GM23338 (cell line): ENCODE measurements at regions not wholly inside any gene's neighbourhood (a gene's known extent, or its start where the extent isn't known, plus 50 kb on each side); places are given as distances from the start of the nearest gene placed in this dataset.

Source experiments
- ATAC-seq: fragments of 200-7000 bp; cut with Tn5 transposase; 3 replicates; pipeline ENCODE4 v1.9.1; 2020
- DNase-seq: peaks from one replicate; pipeline ENCODE4 v3.0.0-alpha.2; 2015; ENCODE audit warnings: low spot score
- H2AFZ ChIP-seq: fragments of 200-600 bp; sonication (generic); 2 replicates; pipeline ENCODE4 v1.8.0; 2016; ENCODE audit warnings: antibody characterized with exemption, mild to moderate bottlenecking, moderate library complexity
- H3F3A ChIP-seq: fragments of 200-600 bp; sonication (generic); replicated peaks from 2 replicates; pipeline ENCODE4 v1.8.0; 2017; ENCODE audit warnings: antibody characterized with exemption, mixed run types, low read depth
- H3K27ac ChIP-seq: fragments of 200-600 bp; sonication (generic); 2 replicates; pipeline ENCODE4 v1.6.1; 2016; ENCODE audit warnings: low read depth
- H3K27me3 ChIP-seq: fragments of 200-600 bp; sonication (generic); 2 replicates; pipeline ENCODE4 v1.8.0; 2016; ENCODE audit warnings: mild to moderate bottlenecking, mixed run types, moderate library complexity; ENCODE audit not compliant: insufficient read depth
- H3K36me3 ChIP-seq: fragments of 200-600 bp; sonication (generic); 2 replicates; pipeline ENCODE4 v1.8.0; 2016; ENCODE audit warnings: mild to moderate bottlenecking; ENCODE audit not compliant: insufficient read depth
- H3K4me1 ChIP-seq: fragments of 200-600 bp; sonication (generic); 2 replicates; pipeline ENCODE4 v1.8.0; 2016; ENCODE audit warnings: mild to moderate bottlenecking, moderate library complexity; ENCODE audit not compliant: insufficient read depth
- H3K4me2 ChIP-seq: fragments of 200-600 bp; sonication (generic); 2 replicates; pipeline ENCODE4 v1.7.1; 2017; ENCODE audit warnings: mixed run types
- H3K4me3 ChIP-seq: fragments of 200-600 bp; sonication (generic); 2 replicates; pipeline ENCODE4 v1.6.1; 2016; ENCODE audit warnings: mixed run types
- H3K79me2 ChIP-seq: fragments of 200-600 bp; sonication (generic); replicated peaks from 2 replicates; pipeline ENCODE4 v1.8.0; 2017; ENCODE audit warnings: mild to moderate bottlenecking; ENCODE audit not compliant: insufficient read depth
- H3K9me2 ChIP-seq: fragments of 200-600 bp; sonication (generic); 2 replicates; pipeline ENCODE4 v1.8.0; 2017; ENCODE audit not compliant: insufficient read depth
- H4K20me1 ChIP-seq: fragments of 200-600 bp; sonication (generic); replicated peaks from 2 replicates; pipeline ENCODE4 v1.8.0; 2017; ENCODE audit warnings: mild to moderate bottlenecking; ENCODE audit not compliant: insufficient read depth
- H3K27ac Mint-ChIP-seq: 2 replicates; pipeline ENCODE4 v1.8.0; 2020; ENCODE audit warnings: inconsistent platforms, mild to moderate bottlenecking, moderate library complexity, mixed read lengths
- H3K27me3 Mint-ChIP-seq: 3 replicates; pipeline ENCODE4 v1.8.0; 2022; ENCODE audit warnings: low read depth, mild to moderate bottlenecking, moderate library complexity, mixed read lengths, inconsistent platforms; ENCODE audit not compliant: insufficient read depth, poor library complexity
- H3K36me3 Mint-ChIP-seq: 3 replicates; pipeline ENCODE4 v1.8.0; 2021; ENCODE audit warnings: low read depth, mild to moderate bottlenecking, inconsistent platforms, moderate library complexity, mixed read lengths
- H3K4me1 Mint-ChIP-seq: 3 replicates; pipeline ENCODE4 v1.8.0; 2020; ENCODE audit warnings: mild to moderate bottlenecking, inconsistent platforms, mixed read lengths
- H3K4me3 Mint-ChIP-seq: 3 replicates; pipeline ENCODE4 v1.8.0; 2021; ENCODE audit warnings: moderate library complexity, mild to moderate bottlenecking, inconsistent platforms, mixed read lengths
- H3K9me3 Mint-ChIP-seq: 3 replicates; pipeline ENCODE4 v1.8.0; 2020; ENCODE audit warnings: moderate library complexity, mild to moderate bottlenecking, inconsistent platforms, mixed read lengths
- CREB1 ChIP-seq: fragments of 250-450 bp; sonication (Bioruptor Pico); IDR thresholded peaks from 2 replicates; pipeline ENCODE4 v1.5.0; 2020; ENCODE audit warnings: low read depth, mild to moderate bottlenecking, moderate library complexity
- CTCF ChIP-seq, 2 experiments: fragments of 200-600 bp in 1 of 2; sonication (generic) in 1 of 2; conservative IDR thresholded peaks; 2 replicates each; pipeline versions ENCODE4 v1.5.1 to v1.6.1; 2016 to 2017; ENCODE audit warnings: antibody characterized with exemption in 2 of 2, low read depth in 2 of 2, mild to moderate bottlenecking in 2 of 2, moderate library complexity in 1 of 2
- EZH2 ChIP-seq: fragments of 200-600 bp; sonication (generic); IDR thresholded peaks from one replicate; pipeline ENCODE4 v1.8.0; 2017; ENCODE audit warnings: antibody characterized with exemption, mild to moderate bottlenecking, low read depth; ENCODE audit not compliant: unreplicated experiment
- EZH2phosphoT487 ChIP-seq: fragments of 200-600 bp; sonication (generic); IDR thresholded peaks from one replicate; pipeline ENCODE4 v1.8.1; 2018; ENCODE audit warnings: antibody characterized with exemption; ENCODE audit not compliant: unreplicated experiment
- JUNB ChIP-seq: IDR thresholded peaks from one replicate; pipeline ENCODE4 v1.6.1; 2016; ENCODE audit warnings: antibody characterized with exemption; ENCODE audit not compliant: unreplicated experiment
- NANOG ChIP-seq: IDR thresholded peaks from 2 replicates; pipeline ENCODE4 v1.6.1; 2016; ENCODE audit warnings: antibody characterized with exemption, borderline replicate concordance
- STAT1 ChIP-seq: IDR thresholded peaks from one replicate; pipeline ENCODE4 v1.6.1; 2016; ENCODE audit warnings: antibody characterized with exemption; ENCODE audit not compliant: unreplicated experiment
- ZNF331 ChIP-seq: fragments of 250-450 bp; sonication (Bioruptor Pico); IDR thresholded peaks from 2 replicates; pipeline ENCODE4 v1.5.0; 2020; ENCODE audit warnings: low read depth, mild to moderate bottlenecking, moderate library complexity
- ZNF462 ChIP-seq: fragments of 250-450 bp; sonication (Bioruptor Pico); IDR thresholded peaks from 2 replicates; pipeline ENCODE4 v1.5.0; 2020; ENCODE audit warnings: mild to moderate bottlenecking, moderate library complexity
- TF ChIP-seq, protein P1 (sequence below): IDR thresholded peaks from 2 replicates; pipeline ENCODE4 v1.6.1; 2016; ENCODE audit warnings: antibody characterized with exemption
- TF ChIP-seq, protein P2 (sequence below): IDR thresholded peaks from one replicate; pipeline ENCODE4 v1.6.1; 2018; ENCODE audit warnings: antibody characterized with exemption; ENCODE audit not compliant: unreplicated experiment

DNA sequence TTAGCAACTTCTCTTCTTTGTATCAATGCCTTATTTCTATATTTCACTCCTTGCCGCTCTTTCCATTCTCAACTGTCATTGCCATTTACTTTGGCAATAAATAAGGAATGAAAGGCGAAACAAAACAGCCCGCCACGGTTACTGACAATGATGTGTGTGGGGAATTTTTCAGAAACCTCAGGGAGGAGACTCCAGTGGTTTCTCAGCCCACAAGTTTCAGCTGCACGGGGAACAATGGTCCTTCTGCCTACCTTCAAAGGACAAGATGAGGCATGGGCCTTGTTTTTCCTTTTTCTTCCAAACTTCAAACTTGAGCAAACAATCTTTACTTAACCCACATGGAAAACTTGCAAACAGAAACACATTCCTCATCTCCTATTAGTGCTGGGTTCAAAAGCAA, 409.4 kb downstream of the METTL15 start (continued):
- TF ChIP-seq EZH2phosphoT487: no peak
- TF ChIP-seq, protein P1, sequence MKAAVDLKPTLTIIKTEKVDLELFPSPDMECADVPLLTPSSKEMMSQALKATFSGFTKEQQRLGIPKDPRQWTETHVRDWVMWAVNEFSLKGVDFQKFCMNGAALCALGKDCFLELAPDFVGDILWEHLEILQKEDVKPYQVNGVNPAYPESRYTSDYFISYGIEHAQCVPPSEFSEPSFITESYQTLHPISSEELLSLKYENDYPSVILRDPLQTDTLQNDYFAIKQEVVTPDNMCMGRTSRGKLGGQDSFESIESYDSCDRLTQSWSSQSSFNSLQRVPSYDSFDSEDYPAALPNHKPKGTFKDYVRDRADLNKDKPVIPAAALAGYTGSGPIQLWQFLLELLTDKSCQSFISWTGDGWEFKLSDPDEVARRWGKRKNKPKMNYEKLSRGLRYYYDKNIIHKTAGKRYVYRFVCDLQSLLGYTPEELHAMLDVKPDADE: no peak
- no peak for TF ChIP-seq EZH2
- TF ChIP-seq NANOG: no peak
- TF ChIP-seq ZNF331: no peak
- TF ChIP-seq CREB1 (CRISPR knock-in tag): no peak
- TF ChIP-seq, protein P2, sequence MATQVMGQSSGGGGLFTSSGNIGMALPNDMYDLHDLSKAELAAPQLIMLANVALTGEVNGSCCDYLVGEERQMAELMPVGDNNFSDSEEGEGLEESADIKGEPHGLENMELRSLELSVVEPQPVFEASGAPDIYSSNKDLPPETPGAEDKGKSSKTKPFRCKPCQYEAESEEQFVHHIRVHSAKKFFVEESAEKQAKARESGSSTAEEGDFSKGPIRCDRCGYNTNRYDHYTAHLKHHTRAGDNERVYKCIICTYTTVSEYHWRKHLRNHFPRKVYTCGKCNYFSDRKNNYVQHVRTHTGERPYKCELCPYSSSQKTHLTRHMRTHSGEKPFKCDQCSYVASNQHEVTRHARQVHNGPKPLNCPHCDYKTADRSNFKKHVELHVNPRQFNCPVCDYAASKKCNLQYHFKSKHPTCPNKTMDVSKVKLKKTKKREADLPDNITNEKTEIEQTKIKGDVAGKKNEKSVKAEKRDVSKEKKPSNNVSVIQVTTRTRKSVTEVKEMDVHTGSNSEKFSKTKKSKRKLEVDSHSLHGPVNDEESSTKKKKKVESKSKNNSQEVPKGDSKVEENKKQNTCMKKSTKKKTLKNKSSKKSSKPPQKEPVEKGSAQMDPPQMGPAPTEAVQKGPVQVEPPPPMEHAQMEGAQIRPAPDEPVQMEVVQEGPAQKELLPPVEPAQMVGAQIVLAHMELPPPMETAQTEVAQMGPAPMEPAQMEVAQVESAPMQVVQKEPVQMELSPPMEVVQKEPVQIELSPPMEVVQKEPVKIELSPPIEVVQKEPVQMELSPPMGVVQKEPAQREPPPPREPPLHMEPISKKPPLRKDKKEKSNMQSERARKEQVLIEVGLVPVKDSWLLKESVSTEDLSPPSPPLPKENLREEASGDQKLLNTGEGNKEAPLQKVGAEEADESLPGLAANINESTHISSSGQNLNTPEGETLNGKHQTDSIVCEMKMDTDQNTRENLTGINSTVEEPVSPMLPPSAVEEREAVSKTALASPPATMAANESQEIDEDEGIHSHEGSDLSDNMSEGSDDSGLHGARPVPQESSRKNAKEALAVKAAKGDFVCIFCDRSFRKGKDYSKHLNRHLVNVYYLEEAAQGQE: no peak

DNA sequence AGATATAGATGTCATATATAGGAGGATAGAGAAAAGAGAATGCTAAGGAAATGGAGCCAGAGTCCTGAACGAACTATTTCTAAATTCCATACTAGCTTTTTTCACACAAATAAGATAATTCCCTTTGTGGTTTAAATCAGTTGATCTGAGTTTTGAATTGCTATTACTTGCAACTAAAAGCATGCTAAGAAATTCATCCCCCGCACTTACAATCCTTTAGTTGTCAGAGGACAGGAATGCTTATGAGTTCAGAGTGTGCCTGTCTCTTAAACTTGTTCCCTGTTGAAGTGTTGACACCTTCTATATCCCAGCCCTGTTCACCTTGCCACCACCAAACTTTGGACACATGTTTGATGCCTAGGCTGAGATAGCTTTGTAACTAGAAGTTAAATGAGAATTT, 406.2 kb downstream of the METTL15 start:
- ATAC-seq: no peak
- no peak for DNase-seq
- Histone ChIP-seq H2AFZ (no peak overlapping the region), H3K27ac (no peak overlapping the region), H3K4me1 (no peaks in the 10 kb centered on the region), H3K4me3 (no peak overlapping the region), H3K9me2 (peaks cover 3% of the 10 kb centered on the region; the same call in 1 of the 2 replicates), H3K27me3 (no peaks in the 10 kb centered on the region), H3K79me2 (no peaks in the 10 kb centered on the region), H3K4me2 (no peak overlapping the region), H3K36me3 (peaks cover 3% of the 10 kb centered on the region; the same call in 1 of the 2 replicates), H3F3A (no peaks in the 10 kb centered on the region), H4K20me1 (no peaks in the 10 kb centered on the region)
- H3K27ac Mint-ChIP-seq: no peak overlapping the region
- H3K4me1 Mint-ChIP-seq: no peaks in the 10 kb centered on the region
- peaks cover 30% of the 10 kb centered on the region for H3K9me3 Mint-ChIP-seq
- no peak overlapping the region for H3K4me3 Mint-ChIP-seq
- H3K36me3 Mint-ChIP-seq: peaks cover 26% of the 10 kb centered on the region
- H3K27me3 Mint-ChIP-seq: no peaks in the 10 kb centered on the region
- no peak for TF ChIP-seq ZNF462 (CRISPR knock-in tag)
- TF ChIP-seq STAT1: no peak
- no peak for TF ChIP-seq EZH2
- no peak for TF ChIP-seq CREB1 (CRISPR knock-in tag)
- no peak for TF ChIP-seq EZH2phosphoT487
- no peak for TF ChIP-seq JUNB
- TF ChIP-seq CTCF (conservative IDR thresholded peaks at IDR 0.05; ENCODE audit: low read depth in 2 of 2): no peak
- TF ChIP-seq ZNF331: no peak
